HG02610 (cell line): ENCODE measurements at regions not wholly inside any gene's neighbourhood (a gene's known extent, or its start where the extent isn't known, plus 50 kb on each side); places are given as distances from the start of the nearest gene placed in this dataset.
"Not testable (repeated sequence)": the region's sequence is repeated elsewhere in the genome, so short reads cannot be mapped to it uniquely, and the experiment has no call there.

Experiments used
- ATAC-seq: cut with Tn5 transposase; IDR thresholded peaks from one replicate; pipeline ENCODE4 v1.9.1; 2021; ENCODE audit warnings: mild to moderate bottlenecking, moderate library complexity; ENCODE audit not compliant: unreplicated experiment

GRCh38 chr16:5753381-5753780, 655.8 kb upstream of the EEF2KMT start:
- no peak for ATAC-seq

GRCh38 chr16:5751216-5751615, 653.6 kb upstream of the EEF2KMT start:
- no peak for ATAC-seq

DNA sequence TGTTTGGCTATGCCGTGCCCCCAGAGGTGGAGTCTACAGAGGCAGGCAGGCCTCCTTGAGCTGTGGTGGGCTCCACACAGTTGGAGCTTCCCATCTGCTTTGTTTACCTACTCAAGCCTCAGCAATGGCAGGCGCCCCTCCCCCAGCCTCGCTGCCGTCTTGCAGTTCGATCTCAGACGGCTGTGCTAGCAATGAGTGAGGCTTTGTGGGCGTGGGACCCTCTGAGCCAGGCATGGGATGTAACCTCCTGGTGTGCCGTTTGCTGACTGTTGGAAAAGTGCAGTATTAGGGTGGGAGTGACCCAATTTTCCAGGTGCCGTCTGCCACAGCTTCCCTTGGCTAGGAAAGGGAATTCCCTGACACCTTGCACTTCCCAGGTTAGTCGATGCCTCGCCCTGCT, 652.8 kb upstream of the EEF2KMT start:
- ATAC-seq = not testable (repeated sequence)

DNA sequence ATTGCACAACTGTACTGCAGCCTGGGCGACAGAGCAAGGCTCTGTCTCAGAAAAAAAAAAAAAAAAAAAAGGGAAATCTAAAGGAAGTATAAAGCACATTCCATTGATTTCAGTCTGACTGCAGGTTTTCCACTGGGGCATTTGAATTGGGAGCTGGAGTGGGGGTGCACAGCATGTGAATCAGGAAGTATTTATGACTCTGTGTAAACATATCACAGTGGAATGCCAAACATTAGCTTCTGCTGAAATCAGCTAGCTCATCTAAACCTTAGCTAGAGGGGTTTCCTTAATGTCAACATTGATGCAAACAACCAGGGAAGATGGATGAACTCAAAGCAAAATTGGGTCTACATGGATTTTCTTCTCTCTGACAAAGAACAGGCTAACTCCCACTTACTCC, 641.0 kb upstream of the EEF2KMT start:
- ATAC-seq = no peak

- ATAC-seq = no peak
Observed at GRCh38 chr16:5736209-5736930, 638.8 kb upstream of the EEF2KMT start.

GRCh38 chr16:5735444-5735843, 637.8 kb upstream of the EEF2KMT start:
- ATAC-seq = no peak

GRCh38 chr16:5730783-5731182, 633.2 kb upstream of the EEF2KMT start:
- no peak for ATAC-seq

GRCh38 chr16:5722116-5722619, 624.6 kb upstream of the EEF2KMT start:
- ATAC-seq = no peak

GRCh38 chr16:5715155-5715554, 617.6 kb upstream of the EEF2KMT start:
- no peak for ATAC-seq

- no peak for ATAC-seq
Observed at GRCh38 chr16:5709889-5710288, 612.3 kb upstream of the EEF2KMT start.

GRCh38 chr16:5706211-5706610, 608.6 kb upstream of the EEF2KMT start:
- ATAC-seq = no peak

DNA sequence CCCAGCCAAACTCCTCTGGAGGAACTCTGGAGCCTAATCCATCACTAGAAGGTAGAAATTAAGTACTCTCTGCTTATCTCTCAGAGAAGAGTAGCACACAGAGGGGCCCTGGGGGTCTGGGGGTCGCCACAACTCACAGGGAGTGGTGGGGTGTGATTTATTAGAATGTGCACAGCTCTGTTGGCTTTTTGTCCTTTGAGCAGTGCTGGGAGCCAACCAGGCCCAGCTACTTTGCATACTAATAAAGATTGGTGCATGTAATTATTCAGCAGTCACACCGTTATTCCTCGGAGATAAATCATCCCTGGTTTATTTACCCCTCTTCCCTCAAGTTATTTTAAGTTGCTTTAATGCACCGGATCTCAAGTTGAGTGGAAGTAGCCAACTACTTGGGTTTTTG, 606.7 kb upstream of the EEF2KMT start:
- ATAC-seq = no peak

- ATAC-seq = no peak
Observed at GRCh38 chr16:5693426-5693825, 595.8 kb upstream of the EEF2KMT start.

DNA sequence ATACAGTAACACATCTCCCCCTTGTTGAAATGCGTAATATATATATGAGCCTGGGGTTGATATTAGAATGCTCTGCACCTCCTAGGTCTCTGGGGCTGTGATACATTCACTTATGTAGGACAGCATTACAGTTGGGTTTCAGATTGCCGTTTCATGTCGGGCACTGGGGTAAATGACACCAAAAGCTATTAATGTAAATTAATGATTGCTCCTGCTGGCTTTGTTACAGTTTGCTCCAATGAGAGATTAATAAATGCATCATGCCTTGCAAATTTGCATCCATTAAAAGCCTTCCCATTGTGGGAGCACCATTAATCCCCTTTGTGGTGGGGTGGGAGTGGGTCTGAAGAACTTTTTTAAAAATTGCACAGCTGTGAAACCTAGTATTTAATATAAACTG, 584.4 kb upstream of the EEF2KMT start:
- no peak for ATAC-seq

GRCh38 chr16:5678371-5678770, 580.8 kb upstream of the EEF2KMT start:
- ATAC-seq = no peak

DNA sequence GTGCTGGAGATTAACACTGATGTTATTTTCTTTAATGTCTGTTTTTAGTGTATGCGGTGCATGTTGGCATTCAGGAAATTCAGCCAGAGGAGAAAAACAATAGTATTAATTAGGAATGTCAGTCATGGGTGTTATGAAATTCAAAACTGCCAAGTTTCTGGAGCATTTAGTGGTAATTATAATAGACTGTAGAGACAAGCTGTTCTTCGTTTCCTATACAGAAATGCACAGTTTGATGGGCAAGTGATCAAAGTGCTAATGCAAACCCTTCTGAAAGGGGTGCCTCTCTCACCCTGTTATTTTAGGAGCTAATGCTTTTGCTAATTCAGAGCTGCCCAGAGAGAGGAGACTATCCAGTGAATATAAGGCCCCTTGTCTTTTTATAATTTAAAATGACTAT, 573.8 kb upstream of the EEF2KMT start:
- ATAC-seq = no peak

DNA sequence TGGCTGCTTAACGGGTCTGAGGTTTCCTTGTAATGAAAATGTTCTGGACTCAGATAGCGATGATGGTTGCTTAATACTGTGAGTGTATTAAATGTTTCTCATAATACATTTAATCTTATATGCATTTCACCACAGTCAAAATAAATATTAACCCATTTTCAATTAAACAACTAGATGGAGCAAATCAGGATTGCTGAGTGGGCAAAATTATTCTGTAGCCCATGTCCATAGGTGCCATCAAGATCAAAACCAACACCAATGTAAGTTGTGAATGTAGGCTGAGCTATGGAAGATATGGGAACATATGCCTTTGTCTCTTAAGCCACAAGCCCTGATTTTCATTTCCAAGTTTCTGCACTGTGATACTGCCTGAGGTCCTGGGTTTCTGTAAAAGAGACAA, 572.6 kb upstream of the EEF2KMT start:
- no peak for ATAC-seq

GRCh38 chr16:5668553-5668952, 571.0 kb upstream of the EEF2KMT start:
- no peak for ATAC-seq

- no peak for ATAC-seq
Observed at GRCh38 chr16:5665834-5666233, 568.2 kb upstream of the EEF2KMT start.

DNA sequence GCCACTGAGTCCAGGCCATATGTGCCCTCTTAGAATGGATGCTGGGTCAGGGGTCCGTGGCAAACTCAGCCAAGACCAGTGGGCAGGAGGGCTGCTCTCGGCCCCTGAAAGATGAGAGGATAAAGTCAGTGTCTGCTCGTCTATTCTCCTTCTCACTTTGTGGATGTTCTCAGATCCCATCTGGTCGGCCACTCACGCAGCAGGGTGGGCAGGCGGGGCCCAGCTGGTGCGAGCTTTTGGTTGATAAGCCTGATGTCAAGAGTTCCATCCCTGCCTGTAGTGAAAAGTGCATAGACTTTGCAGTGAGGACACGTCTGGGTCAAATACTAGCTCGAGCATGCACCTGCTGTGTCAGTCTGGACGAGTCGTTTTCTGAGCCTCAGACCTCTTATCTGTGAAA, 556.2 kb upstream of the EEF2KMT start:
- ATAC-seq = no peak

DNA sequence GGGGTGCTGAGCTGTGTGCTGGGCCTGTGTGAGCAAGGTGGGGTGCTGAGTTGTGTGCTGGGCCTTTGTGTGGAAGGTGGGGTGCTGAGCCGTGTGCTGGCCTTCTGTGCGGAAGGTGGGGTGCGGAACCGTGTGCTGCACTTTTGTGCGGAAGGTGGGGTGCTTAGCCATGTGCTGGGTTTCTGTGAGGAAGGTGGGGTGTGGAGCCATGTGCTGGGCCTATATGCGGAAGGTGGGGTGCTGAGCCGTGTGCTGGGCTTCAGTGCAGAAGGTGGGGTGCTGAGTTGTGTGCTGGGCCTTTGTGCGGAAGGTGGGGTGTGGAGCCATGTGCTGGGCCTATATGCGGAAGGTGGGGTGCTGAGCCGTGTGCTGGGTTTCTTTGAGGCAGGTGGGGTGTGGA, 555.4 kb upstream of the EEF2KMT start:
- no peak for ATAC-seq

- ATAC-seq = no peak
Observed at GRCh38 chr16:5649762-5650743, 552.5 kb upstream of the EEF2KMT start.
